ENCODE measurements at regions not wholly inside any gene's neighbourhood (a gene's known extent, or its start where the extent isn't known, plus 50 kb on each side); places are given as distances from the start of the nearest gene placed in this dataset.

DNA sequence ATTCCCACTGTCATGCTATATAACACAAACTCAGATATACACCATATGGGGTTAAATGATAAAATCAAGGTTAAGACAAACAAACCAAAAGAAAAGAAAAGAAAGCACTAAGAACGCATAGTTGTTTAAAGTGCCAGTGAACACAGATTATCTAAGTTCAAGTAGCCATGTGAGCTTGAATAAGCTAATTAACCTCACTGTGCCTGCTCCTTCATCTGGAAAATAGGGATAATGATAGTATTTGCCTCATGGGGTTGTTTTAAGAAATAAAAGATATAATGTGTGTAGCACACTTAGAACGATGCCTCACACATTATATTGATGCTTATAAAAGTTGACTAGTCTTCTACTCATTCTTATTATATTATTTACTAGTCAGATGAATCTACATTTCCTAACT lies 72.6 kb upstream of the IL12A start:
- TF ChIP-seq, protein P1, sequence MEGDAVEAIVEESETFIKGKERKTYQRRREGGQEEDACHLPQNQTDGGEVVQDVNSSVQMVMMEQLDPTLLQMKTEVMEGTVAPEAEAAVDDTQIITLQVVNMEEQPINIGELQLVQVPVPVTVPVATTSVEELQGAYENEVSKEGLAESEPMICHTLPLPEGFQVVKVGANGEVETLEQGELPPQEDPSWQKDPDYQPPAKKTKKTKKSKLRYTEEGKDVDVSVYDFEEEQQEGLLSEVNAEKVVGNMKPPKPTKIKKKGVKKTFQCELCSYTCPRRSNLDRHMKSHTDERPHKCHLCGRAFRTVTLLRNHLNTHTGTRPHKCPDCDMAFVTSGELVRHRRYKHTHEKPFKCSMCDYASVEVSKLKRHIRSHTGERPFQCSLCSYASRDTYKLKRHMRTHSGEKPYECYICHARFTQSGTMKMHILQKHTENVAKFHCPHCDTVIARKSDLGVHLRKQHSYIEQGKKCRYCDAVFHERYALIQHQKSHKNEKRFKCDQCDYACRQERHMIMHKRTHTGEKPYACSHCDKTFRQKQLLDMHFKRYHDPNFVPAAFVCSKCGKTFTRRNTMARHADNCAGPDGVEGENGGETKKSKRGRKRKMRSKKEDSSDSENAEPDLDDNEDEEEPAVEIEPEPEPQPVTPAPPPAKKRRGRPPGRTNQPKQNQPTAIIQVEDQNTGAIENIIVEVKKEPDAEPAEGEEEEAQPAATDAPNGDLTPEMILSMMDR (conservative IDR thresholded peaks at IDR 0.05; ENCODE audit: low read depth in 2 of 2): no peak
- TF ChIP-seq POLR2AphosphoS5 (IDR thresholded peaks at IDR 0.05; ENCODE audit: low read depth) (no peak), EZH2 (IDR thresholded peaks at IDR 0.05; ENCODE audit: low read depth, unreplicated experiment) (no peak)
- TF ChIP-seq, protein P2, sequence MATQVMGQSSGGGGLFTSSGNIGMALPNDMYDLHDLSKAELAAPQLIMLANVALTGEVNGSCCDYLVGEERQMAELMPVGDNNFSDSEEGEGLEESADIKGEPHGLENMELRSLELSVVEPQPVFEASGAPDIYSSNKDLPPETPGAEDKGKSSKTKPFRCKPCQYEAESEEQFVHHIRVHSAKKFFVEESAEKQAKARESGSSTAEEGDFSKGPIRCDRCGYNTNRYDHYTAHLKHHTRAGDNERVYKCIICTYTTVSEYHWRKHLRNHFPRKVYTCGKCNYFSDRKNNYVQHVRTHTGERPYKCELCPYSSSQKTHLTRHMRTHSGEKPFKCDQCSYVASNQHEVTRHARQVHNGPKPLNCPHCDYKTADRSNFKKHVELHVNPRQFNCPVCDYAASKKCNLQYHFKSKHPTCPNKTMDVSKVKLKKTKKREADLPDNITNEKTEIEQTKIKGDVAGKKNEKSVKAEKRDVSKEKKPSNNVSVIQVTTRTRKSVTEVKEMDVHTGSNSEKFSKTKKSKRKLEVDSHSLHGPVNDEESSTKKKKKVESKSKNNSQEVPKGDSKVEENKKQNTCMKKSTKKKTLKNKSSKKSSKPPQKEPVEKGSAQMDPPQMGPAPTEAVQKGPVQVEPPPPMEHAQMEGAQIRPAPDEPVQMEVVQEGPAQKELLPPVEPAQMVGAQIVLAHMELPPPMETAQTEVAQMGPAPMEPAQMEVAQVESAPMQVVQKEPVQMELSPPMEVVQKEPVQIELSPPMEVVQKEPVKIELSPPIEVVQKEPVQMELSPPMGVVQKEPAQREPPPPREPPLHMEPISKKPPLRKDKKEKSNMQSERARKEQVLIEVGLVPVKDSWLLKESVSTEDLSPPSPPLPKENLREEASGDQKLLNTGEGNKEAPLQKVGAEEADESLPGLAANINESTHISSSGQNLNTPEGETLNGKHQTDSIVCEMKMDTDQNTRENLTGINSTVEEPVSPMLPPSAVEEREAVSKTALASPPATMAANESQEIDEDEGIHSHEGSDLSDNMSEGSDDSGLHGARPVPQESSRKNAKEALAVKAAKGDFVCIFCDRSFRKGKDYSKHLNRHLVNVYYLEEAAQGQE (IDR thresholded peaks at IDR 0.05; ENCODE audit: unreplicated experiment): no peak
